ENCODE measurements at regions not wholly inside any gene's neighbourhood (a gene's known extent, or its start where the extent isn't known, plus 50 kb on each side); places are given as distances from the start of the nearest gene placed in this dataset.
"Not testable (repeated sequence)": the region's sequence is repeated elsewhere in the genome, so short reads cannot be mapped to it uniquely, and the experiment has no call there.

DNA sequence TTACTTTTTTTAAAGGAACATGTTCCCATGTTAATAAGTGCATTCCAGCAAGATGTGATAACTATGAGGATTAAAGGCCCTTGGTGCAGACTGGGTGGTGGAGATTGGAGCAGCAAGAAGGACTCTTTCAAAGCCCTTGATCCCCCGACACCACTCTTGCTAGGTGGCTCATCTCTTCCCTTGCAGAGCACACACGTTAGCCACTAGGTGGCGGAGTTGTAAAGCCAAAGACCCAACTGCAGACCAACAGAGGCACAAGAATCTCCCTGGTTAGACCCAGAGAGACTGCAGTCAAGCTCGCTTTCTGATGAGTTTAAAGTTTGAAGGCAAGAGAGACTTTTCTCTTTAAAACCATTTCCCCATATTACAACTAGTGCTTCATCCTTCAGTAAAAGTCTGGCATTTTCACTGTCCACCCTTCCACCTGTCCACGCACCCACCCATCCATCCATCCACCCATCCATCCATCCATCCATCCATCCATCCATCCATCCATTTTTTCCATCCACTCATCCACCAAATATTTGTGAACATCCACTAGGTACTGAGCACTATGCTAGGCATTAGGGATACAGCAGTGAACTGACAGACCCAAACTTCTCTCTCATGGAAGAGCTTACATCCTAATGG lies 226.9 kb downstream of the MSX2 start:
- peak; percentile 43 for DNase-seq

DNA sequence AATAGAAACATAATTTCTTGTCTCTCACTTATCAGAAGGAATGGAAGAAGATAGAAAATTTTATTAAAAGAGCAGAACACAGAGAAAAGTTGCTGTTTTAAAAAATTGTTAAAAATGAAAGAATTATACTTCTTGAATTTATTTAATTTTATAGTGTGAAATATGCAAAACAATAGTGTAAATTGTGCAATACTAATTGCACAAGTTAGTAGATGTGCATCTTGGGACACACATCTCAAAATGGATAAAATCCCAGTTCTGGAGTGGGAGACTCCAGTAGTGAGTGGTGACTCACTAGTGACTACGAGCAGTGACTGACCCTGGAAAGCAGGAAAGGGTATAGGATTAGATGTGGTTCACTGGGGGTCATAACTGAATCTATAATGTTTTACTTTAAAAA lies 223.2 kb downstream of the MSX2 start:
- DNase-seq = no peak

DNA sequence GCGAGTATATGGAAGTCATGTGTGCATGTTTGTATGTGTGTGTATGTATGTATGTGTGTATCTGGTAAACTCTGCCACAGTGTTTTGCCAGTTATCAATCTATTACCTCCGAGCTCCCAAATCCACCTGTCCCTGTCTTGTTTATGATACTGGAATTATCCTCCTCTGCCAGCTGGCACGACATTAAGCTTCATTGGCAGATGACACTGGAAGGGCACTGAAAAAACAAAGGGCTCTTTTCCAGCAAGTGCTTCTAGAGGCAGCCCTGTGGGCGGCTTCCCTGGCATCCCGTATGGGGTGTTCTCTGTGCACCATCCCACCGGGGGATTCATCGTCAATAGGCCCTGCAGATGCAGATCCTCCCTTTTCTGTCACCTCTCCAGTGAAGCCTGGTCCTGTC lies 221.5 kb downstream of the MSX2 start:
- no peak for DNase-seq

DNA sequence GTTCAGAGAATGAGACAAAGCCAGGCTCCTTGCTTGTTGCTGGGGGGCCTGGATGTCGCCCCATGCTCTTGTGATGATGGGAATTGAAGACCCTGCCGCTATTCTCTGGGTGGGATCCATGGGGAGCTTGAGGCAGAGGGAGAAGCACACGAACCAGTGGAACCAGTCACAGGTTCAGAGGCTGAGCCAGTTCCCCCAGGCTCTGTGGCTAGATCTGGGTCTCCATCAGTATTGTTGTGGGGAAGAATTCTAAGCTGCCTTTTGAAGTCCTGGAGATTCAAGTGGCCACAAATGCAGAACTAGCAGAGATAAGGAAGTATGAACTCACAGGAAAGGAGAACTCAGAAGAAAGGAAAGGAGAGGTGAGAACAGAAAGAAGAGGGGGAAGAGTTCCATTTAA lies 219.4 kb downstream of the MSX2 start:
- DNase-seq = no peak

DNA sequence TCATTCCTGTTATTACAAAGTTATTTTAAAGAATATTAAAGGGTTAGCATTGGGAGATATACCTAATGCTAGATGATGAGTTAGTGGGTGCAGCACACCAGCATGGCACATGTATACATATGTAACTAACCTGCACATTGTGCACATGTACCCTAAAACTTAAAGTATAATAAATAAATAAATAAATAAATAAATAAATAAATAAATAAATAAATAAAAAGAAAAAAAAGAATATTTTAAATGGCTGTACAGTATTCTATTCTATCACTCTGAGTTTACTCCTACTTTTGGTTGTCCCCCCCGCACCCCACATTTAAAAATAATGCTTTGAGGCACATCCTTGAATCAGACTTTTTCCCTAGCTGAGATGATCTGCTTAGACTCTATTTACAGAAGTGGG lies 218.6 kb downstream of the MSX2 start:
- not testable (repeated sequence) for DNase-seq

DNA sequence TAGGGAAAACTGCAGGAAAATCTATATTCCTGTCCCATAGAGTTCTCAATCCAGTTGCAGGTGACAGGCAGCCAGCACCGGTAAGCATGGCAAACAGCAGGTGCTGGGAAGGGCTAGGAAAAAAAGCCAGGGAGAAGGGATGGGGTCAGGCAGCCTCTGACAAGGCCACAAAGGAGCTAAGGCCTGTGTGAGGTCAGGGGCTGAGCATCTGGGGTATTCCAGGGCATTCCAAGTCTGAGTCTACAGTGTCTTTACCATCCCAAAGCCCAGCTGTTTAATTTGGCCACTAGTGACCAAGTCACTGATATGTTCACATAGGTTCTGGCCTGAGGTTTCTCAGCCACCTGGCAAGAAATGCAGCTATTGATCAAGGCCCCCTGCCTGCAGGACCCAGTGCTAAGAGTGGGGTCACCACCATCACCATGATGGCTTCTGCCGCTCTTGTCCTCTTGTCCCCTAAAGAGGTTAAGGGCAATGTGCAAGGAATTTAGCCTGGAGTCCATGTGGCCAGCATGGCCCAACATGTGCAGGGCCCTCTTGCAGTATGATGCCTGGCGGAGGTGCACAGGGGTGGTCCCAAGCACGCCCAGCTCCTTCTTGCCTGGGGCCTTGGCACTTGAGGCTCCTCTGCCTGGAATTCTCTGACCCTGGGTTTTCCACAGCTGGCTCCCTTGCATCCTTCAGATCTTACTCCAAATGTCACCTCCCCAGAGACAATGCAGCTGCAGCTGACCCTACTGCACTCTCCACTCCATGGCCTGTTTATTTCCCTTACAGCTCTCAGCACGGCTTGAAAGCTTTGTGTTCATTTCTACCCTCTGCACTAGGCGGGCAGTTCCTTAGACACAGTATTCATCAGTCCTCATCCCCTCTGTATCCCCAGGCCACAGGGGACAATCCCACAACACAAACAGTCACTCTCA lies 213.1 kb downstream of the MSX2 start:
- no peak for DNase-seq

DNA sequence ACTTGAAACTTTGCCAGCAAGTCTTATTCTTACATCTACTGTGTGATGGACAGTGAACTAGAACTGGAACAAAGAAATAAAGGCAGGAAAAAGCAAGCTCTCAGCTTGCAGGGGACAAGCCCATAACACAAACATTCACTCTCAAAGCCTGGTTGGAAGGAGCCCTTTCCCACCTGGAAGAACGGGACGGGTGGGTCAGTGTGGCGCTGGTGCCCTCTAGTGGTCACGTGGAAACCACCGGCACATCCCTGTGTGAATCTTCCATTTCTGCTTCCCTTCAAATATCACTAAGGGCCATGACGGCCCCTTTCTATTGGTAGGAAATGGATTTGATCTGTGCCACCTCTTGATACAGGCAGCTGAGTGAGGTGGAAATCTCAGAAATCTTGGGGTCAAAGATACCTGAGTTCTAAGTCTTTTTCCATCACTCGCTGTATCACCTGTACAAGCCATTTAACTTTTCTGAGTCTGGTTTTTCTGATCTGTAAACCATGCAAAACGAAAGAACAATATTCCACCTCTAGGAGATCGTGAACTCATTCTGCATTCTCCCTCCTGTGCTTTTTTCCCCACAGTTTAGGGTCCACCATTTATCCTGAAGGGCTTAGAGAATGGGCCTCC lies 211.6 kb downstream of the MSX2 start:
- DNase-seq = no peak

DNA sequence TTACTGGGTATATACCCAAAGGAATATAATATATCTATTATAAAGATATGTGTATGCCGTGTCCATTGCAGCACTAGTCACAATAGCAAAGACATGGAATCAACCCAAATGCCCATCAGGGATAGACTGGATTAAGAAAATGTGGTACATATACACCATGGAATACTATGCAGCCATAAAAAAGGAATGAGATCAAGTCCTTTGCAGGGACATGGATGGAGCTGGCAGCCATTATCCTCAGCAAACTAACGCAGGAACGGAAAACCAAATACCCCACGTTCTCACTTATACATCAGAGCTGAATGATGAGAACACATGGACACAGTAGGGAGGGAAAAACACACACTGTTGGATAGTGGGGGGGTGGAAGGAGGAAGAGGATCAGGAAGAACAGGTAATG lies 206.7 kb downstream of the MSX2 start:
- DNase-seq = not testable (repeated sequence)

DNA sequence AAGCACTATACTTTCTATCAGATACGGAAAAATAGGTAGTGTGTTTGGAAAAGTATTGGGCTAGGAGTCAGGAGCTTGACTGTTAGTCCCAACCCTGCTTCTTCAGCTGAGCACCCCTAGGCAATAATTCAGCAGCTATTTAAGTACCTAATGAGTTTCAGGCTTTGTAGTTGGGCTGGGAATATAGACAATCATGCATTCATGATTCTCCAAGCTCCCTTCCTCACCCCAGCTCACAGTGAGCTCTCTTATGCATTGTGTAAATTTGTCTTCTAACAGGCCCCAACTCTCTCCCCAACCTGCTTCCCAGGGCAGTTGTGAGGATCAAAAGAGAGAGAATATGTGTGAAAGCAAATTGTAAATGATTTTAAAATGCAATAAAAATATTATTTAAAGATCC lies 201.2 kb downstream of the MSX2 start:
- DNase-seq = no peak

DNA sequence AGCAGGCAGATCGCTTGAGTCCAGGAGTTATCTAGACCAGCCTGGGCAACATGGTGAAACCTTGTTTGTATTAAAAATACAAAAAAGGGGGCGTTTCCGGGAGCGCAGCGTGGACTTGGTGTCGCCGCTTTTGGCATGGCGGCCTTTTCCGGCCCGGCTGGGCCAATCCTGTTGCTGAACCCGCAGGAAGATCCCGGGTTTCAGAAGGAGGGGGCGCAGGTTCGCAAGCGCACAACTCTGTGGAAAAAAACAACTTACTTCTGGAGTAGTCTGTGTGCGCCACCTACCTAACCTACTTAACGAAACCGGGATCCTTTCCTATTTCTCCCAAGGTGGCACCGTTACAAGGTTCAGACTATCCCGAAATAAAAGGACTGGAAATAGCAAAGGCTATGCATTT lies 198.6 kb downstream of the MSX2 start:
- no peak for DNase-seq

DNA sequence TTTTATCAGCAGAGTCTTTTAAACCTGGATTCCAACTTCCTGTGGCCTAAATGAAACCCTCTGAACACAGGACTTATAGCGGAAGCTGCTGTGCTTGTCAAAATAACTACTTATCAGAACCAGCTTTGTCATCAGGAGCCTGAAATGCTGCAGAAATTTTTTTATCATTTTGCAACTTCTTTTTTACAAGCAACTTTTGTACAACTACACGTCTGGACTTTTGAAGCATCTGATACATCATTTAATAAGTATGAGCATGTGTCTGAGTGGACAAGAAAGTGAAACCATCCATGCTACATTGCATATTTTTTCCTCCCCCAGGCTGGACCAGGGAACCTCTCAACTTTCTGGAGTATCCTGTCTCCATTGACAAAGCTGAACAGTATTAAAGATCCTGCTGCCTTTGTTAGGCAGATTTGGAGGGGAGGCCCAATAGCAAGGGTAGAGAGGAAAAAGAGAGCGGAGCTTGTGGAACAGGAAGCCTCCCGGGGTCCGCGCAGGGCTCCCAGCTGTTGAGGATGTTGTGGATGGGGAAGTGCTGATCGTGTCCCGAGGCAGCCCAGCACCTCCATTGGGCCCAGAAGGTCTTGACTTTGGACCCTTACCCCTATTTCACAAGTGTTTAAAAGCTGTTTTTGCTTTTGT lies 196.6 kb downstream of the MSX2 start:
- no peak for DNase-seq

DNA sequence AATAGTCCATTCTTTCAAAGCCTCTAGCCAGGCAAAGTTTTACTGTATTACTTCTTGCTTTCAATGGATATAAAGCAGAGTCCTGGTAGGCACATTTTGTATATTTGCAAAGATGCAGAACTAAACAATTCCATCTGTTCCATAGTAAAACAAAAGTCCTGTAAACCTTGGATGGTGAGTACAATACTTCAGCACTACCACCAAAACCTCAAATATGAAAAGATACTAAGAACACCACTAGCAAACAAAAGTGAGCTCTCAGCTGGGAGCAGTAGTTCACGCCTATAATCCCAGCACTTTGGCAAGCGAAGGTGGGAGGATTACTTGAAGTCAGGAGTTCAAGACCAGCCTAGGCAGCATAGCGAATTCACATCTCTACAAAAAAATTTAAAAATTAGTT lies 195.0 kb downstream of the MSX2 start:
- DNase-seq = no peak

DNA sequence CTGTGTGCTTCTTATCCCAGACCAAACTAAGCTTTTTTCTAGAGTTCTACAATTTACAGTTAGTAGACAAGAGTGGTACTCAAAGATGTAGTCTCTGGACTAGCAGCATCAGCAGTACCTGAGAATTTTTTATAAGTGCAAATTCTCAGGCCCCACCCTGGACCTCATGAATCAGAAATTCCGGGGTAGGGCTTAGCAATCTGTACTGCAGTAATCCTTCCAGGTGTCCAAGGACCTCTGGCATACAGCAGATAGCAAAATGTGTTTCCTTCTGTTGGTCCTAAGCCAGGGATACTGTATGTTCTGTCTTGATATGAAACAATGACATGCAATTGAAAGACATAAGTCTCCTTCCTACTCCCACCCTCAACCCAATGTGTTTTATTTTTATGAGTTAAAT lies 194.3 kb downstream of the MSX2 start:
- no peak for DNase-seq

DNA sequence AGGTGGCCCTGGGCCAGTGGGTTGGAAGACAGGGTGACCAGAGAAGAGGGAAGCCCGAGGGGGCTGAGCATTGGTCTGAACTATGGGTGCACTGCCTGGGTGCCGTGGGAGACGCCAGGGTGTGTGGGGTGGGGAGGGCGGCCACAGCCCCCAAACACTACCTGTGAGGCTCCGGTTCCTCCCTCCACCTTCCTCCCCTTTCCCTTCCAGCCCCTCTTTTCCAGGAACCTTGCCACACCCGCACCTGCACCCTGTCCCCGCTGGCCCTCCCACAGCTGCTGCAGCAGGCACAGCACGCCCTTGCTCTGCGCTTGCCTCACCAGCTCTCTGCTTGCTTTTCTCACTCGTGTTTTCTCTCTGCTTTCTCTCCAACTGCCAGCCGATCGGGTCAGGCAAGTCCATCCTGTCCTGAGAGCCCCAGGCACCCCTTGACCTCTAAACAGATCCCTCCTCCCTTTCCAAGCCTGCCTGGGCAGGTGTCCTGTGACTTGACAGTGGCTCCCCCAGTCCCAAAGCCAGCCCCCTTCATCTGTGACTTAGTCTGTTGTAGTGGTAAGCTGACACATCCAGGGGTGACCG lies 193.7 kb downstream of the MSX2 start:
- no peak for DNase-seq

DNA sequence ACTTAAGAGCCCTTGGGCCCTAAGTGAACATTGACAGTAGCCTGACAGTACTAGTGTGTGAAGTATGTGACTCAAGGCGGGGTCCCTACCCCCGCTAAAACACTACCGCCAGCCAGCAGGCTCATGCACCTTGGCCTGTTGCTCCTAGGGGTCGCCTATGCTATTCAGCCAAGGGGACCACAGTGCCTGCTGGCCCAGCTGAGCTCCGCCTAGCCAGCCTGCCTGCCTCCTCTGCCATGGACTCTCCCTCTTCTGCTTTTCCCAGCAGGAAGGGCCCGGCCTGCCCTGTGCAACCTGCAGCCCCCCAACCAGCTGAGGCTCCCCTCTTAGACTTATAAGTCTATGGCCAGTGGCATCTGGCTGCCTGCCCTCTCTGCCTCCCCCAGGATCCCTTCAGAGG lies 193.1 kb downstream of the MSX2 start:
- not testable (repeated sequence) for DNase-seq

DNA sequence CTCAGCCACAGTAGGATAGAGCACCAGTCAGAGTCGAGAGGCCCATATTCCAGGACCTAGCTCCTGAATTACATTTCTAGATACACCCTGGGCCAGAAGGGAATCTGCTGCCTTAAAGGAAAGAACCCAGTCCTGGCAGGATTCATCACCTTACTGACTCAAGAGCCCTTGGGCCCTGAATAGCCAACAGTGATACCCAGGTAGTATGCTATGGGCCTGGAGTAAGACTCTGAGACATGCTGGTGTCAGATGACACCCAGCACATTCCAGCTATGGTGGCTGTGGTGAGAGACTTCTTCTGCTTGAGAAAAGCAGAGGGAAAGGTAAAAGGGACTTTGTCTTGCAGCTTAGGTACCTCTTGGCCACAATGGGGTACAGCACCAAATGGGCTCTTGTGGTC lies 192.5 kb downstream of the MSX2 start:
- DNase-seq = not testable (repeated sequence)

DNA sequence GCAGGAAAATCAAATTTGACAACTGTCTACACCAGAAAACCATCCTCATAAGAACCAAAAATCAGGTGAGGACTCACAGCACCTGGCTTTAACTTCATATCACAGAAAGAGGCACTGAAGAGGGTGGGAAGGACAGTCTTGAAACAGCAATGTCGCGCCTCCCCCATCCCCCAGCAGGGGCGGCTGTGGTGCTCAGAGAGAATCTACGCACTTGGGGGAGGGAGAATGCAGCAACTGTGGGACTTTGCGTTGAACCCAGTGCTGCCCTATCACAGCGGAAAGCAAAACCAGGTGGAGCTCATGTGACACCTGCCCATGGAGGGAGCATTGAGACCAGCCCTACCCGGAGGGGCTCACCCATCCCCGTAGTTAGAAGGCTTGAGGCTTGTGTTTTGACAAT lies 191.8 kb downstream of the MSX2 start:
- DNase-seq = no peak

DNA sequence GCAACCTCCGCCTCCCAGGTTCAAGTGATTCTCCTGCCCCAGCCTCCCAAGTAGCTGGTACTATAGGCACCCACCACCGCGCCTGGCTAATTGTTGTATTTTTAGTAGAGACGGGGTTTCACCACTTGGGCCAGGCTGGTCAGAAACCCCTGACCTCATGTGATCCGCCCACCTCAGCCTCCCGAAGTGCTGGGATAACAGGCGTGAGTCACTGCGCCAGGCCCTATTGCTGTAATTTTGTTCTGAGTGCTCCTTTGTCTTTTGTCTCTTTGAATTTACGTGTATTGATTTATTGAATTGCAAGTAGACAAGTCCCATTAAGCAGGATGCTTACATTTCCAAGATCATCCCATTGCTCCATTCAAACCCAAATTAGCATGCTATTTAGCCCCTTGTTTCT lies 186.7 kb downstream of the MSX2 start:
- no peak for DNase-seq

DNA sequence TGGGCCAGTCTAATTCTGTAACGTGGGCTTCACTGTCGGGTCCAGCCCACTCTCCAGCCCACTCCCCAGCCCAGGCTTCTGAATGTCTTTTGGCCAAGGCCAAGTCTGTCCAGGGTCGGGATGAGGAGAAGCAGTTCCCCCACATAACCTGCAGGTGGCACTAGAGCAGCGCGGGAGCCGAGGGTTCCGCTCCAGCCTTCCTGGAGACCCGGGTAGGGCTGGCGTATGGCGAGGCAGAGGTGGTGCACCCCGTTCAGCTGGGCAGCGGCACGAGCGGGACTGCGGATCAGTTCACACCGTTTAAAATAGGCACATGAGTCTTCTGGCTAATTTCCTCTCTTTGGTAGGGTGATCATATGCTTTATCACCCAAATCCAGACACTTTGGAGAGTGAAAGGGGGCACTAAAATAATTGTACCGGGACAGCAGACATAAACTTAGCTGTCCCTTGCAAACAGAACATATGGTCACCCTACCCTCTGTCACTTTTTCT lies 185.9 kb downstream of the MSX2 start:
- peak; percentile 46 for DNase-seq

DNA sequence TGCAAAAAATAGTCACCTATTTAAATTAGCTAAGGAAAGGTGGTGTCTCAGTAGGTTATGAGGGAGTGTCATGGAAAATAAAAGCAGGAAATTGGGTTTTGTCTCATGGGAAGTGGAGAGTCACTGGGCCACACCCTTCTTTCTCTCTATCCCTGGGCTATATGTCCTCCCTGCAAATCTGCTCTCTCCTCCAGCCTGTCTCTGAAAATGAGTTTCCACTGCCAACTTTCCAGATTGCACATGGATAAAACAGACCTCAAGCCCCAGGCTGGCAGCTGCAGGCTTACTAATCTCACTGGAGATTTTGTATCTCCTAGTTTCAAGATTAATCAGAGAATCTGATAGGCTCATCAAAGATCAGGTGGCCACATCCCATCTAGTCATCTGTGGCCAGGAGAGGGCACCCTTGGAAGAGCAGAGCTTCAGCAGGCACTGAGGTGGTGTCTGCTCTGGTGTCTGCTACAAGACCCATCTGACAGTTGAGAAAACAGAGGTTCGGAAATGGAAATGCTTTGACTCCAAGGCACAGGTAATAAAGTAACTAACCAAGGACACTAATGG lies 178.9 kb downstream of the MSX2 start:
- no peak for DNase-seq

DNA sequence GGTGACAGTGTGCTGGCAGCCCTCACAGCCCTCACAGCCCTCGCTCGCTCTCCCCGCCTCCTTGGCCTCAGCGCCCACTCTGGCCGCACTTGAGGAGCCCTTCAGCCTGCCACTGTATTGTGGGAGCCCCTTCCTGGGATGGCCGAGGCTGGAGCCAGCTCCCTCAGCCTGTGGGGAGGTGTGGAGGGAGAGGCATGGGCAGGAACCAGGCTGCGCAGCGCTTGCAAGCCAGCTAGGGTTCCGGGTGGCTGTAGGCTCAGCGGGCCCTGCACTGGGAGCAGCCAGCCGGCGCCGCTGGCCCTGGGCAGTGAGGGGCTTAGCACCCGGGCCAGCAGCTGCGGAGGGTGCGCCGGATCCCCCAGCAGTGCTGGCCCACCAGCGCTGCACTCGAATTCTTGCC lies 177.0 kb downstream of the MSX2 start:
- no peak for DNase-seq

DNA sequence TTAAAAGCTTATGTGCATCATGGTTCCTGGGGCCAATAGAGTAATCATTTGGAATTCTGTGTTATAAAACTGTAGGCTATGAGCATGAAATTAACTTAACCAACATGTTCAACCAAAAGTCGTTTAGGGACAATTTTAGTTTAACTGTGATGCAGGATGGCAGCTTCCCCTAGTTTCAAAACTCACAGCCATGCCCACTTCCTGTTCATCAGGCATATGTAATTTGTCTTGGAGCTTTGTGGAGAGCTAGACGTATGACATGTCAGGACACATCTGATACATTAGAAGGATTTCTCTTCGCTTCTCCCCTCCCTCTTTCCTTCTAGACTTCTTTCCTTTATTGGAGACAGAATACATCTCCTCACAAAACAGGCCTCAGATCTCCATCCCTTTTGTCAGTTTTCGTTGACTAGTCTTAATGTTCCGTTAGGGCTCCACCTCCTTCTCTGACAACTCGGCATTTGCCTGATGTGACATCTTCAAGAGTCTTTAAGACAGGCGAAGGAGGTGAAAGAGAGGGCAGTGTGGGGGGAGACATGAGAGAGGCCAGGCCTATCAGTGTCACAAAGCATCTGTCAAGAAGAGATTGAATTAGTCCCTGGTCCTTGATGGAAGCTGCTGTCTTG lies 176.0 kb downstream of the MSX2 start:
- DNase-seq = no peak
